GM19239 (cell line): ENCODE measurements at regions not wholly inside any gene's neighbourhood (a gene's known extent, or its start where the extent isn't known, plus 50 kb on each side); places are given as distances from the start of the nearest gene placed in this dataset.

ENCODE experiments used
- DNase-seq: peaks from one replicate; pipeline ENCODE4 v3.0.0; 2011; ENCODE audit warnings: low spot score; ENCODE audit not compliant: insufficient read length
- FAIRE-seq: peaks from 2 replicates; lab custom pipeline; 2011; peaks lifted over from hg19 to GRCh38; lab: Jason Lieb, UNC

GRCh38 chr1:48058135-48059025, 61.2 kb upstream of the TRABD2B start:
- no peak for FAIRE-seq
- no peak for DNase-seq

GRCh38 chr1:48057249-48057648, 60.1 kb upstream of the TRABD2B start:
- no peak for FAIRE-seq
- no peak for DNase-seq

- no peak for DNase-seq
- no peak for FAIRE-seq
These were observed 58.9 kb upstream of the TRABD2B start for GRCh38 chr1:48055876-48056764.

GRCh38 chr1:48054232-48054631, 57.0 kb upstream of the TRABD2B start:
- DNase-seq (no peak), FAIRE-seq (no peak)

GRCh38 chr1:48052923-48053291, 55.7 kb upstream of the TRABD2B start:
- no peak for DNase-seq
- FAIRE-seq, result no peak

GRCh38 chr1:48051466-48052126, 54.4 kb upstream of the TRABD2B start:
- no peak for FAIRE-seq

GRCh38 chr1:48049823-48050535, 52.8 kb upstream of the TRABD2B start:
- DNase-seq, result no peak
- FAIRE-seq, result no peak

More at GRCh38 chr1:48051466-48052126, 54.4 kb upstream of the TRABD2B start:
- DNase-seq, result no peak

GRCh38 chr1:48048980-48049379, 51.8 kb upstream of the TRABD2B start:
- FAIRE-seq (no peak), DNase-seq (no peak)

- DNase-seq (no peak), FAIRE-seq (no peak)
These were observed 50.9 kb upstream of the TRABD2B start for GRCh38 chr1:48048064-48048463.

- no peak for DNase-seq
- FAIRE-seq, result no peak
These were observed 49.9 kb upstream of the TRABD2B start for GRCh38 chr1:48047116-48047515.
